Stimulated activated naive CD8-positive, alpha-beta T cell treated with anti-CD3 and anti-CD28 coated beads, Interleukin-15, Interleukin-2, amounts not matched to agents 100 ng/mL and 50 ng/mL, for 24 hours (primary cell): ENCODE measurements at regions not wholly inside any gene's neighbourhood (a gene's known extent, or its start where the extent isn't known, plus 50 kb on each side); places are given as distances from the start of the nearest gene placed in this dataset.
"Not testable (repeated sequence)": the region's sequence is repeated elsewhere in the genome, so short reads cannot be mapped to it uniquely, and the experiment has no call there.

Source experiments
- H3K27ac Mint-ChIP-seq: one replicate; pipeline ENCODE4 v1.8.0; 2021; ENCODE audit warnings: mild to moderate bottlenecking, mixed read lengths
- H3K27me3 Mint-ChIP-seq: one replicate; pipeline ENCODE4 v1.8.0; 2021; ENCODE audit warnings: mixed read lengths
- H3K36me3 Mint-ChIP-seq: one replicate; pipeline ENCODE4 v1.8.0; 2021; ENCODE audit warnings: low read depth, mixed read lengths
- H3K4me1 Mint-ChIP-seq: one replicate; pipeline ENCODE4 v1.8.0; 2021; ENCODE audit warnings: low read depth, mixed read lengths
- H3K4me3 Mint-ChIP-seq: one replicate; pipeline ENCODE4 v1.8.0; 2021; ENCODE audit warnings: mild to moderate bottlenecking, mixed read lengths
- H3K9me3 Mint-ChIP-seq: one replicate; pipeline ENCODE4 v1.8.0; 2021; ENCODE audit warnings: mixed read lengths

DNA sequence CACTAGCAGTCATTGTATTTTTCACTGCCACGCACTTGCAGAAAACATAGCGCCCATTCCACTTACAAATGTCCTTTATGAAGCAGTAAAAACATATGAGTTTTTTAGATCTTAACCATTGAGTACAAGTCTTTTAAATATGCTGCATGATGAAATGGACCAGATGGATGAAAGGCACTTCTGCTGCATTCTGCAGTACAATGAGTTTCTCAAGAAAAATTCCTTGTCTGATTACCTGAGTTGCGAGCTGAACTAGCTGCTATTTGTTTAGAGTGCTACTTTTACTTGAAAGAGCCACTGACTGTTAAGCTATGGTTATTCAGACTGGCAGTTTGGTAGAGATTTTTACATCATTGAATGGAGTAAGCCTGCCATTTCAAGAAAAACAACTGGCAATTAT lies 825.5 kb upstream of the ACVR2A start:
- Mint-ChIP-seq H3K27ac (no peak overlapping the region), H3K4me3 (no peak overlapping the region), H3K9me3 (peaks cover 10% of the 10 kb centered on the region), H3K27me3 (peaks cover 3% of the 10 kb centered on the region), H3K36me3 (no peaks in the 10 kb centered on the region), H3K4me1 (no peaks in the 10 kb centered on the region)

DNA sequence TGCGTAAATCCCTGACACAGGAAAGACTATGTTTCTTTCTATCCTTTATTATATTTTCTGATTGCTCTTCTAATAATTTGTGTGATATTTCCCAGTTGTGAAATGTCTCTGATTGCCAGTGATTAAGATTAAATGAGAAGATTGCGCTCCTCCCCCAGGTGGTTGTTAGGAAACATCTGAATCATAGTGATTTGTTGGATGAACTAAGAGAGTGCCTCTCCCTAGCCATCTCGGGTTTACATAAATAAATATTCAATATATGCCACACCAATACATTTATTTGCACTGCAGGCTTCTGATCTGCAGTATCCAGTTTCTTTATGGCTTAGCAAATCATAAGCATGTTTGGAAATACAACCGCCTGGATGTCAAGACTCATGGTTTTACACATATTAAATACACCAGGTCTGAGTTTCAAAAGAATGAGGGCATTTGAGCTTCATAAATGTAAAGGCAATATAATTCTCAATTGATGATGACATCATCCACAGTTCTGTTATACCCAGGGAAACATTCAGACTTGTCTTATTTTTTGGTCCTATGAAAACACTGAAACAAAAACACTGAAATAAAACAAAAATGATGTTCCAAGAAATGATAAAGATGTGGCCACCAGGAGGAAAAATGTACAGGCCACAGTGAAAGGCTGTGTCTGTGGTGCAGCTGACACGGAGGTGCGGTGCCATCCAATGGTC lies 826.7 kb upstream of the ACVR2A start:
- Mint-ChIP-seq H3K27me3 (peaks cover 3% of the 10 kb centered on the region), H3K4me3 (no peak overlapping the region), H3K4me1 (no peaks in the 10 kb centered on the region), H3K36me3 (no peaks in the 10 kb centered on the region), H3K27ac (no peak overlapping the region), H3K9me3 (peaks cover 7% of the 10 kb centered on the region)

- no peaks in the 10 kb centered on the region for H3K36me3 Mint-ChIP-seq
- peaks cover 3% of the 10 kb centered on the region for H3K27me3 Mint-ChIP-seq
- no peaks in the 10 kb centered on the region for H3K9me3 Mint-ChIP-seq
- no peak overlapping the region for H3K27ac Mint-ChIP-seq
- H3K4me1 Mint-ChIP-seq, result no peaks in the 10 kb centered on the region
- H3K4me3 Mint-ChIP-seq, result no peak overlapping the region
Measured at GRCh38 chr2:147016181-147016580, 828.6 kb upstream of the ACVR2A start.

- Mint-ChIP-seq H3K9me3 (no peaks in the 10 kb centered on the region), H3K4me3 (no peak overlapping the region), H3K36me3 (no peaks in the 10 kb centered on the region)
Measured at GRCh38 chr2:147015591-147015990, 829.2 kb upstream of the ACVR2A start.

DNA sequence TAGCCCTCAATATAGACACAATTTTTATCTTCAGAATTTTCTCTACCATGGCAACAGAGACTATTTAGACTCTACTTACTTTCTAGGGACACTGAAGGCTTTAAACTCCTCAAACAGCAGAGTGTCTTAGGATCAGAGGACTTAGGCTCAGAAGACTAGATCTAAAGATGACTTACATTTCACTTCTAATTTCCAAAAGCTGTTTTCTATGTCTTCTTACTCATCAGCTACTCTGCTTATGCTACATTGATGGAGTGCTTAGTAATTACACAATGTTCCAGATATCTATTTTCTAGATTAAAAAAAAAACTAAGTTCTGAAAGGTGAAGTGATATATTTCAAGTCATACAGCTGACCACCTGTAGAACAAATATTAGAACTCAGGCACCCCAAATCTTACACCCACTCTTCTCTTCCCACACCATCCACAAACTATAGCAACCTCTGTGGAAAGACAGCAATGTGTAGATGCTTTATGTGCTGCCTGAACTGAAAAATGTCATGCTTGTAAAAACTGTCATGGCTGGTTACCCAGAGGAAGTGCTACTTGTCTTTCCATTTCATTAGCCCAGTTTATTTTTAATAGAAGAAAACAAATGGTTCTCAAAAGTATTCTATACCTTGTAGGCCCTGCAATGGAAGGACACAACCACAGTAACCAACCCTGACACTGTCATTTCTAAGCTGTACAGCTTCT lies 831.0 kb upstream of the ACVR2A start:
- H3K4me3 Mint-ChIP-seq, result no peak overlapping the region
- no peaks in the 10 kb centered on the region for H3K36me3 Mint-ChIP-seq
- peaks cover 3% of the 10 kb centered on the region for H3K27me3 Mint-ChIP-seq
- no peaks in the 10 kb centered on the region for H3K4me1 Mint-ChIP-seq
- H3K9me3 Mint-ChIP-seq, result no peaks in the 10 kb centered on the region
- no peak overlapping the region for H3K27ac Mint-ChIP-seq

More at GRCh38 chr2:147015591-147015990, 829.2 kb upstream of the ACVR2A start:
- H3K27me3 Mint-ChIP-seq, result peaks cover 3% of the 10 kb centered on the region
- H3K4me1 Mint-ChIP-seq, result no peaks in the 10 kb centered on the region
- no peak overlapping the region for H3K27ac Mint-ChIP-seq

GRCh38 chr2:147008481-147008880 lies 836.3 kb upstream of the ACVR2A start:
- H3K9me3 Mint-ChIP-seq, result no peaks in the 10 kb centered on the region
- no peaks in the 10 kb centered on the region for H3K27me3 Mint-ChIP-seq
- no peaks in the 10 kb centered on the region for H3K36me3 Mint-ChIP-seq
- H3K27ac Mint-ChIP-seq, result no peak overlapping the region
- no peaks in the 10 kb centered on the region for H3K4me1 Mint-ChIP-seq
- no peak overlapping the region for H3K4me3 Mint-ChIP-seq

- no peaks in the 10 kb centered on the region for H3K4me1 Mint-ChIP-seq
- no peak overlapping the region for H3K4me3 Mint-ChIP-seq
- H3K27ac Mint-ChIP-seq, result no peak overlapping the region
- H3K9me3 Mint-ChIP-seq, result no peaks in the 10 kb centered on the region
- no peaks in the 10 kb centered on the region for H3K36me3 Mint-ChIP-seq
- H3K27me3 Mint-ChIP-seq, result no peaks in the 10 kb centered on the region
Measured at GRCh38 chr2:147006736-147007141, 838.1 kb upstream of the ACVR2A start.

DNA sequence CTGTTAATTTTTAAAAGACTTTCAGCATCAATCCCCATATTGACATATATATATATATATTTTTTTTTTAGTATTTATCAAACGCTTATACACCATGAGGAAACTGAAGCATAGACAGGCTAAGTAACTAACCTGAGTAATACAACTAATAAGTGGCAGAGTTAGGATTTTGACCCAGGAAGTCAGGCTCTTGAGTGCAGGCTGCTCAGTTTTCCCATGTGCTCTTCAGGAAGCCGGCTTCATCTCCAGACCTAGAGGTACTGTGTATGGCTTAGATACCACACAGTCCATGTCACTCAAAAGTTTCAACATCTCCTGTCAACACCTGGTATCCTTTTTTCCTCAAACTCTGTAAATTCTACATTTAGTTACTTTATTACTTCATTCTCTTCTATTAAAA lies 841.7 kb upstream of the ACVR2A start:
- H3K4me3 Mint-ChIP-seq, result no peak overlapping the region
- H3K9me3 Mint-ChIP-seq, result peaks cover 9% of the 10 kb centered on the region
- no peaks in the 10 kb centered on the region for H3K36me3 Mint-ChIP-seq
- no peak overlapping the region for H3K27ac Mint-ChIP-seq
- H3K4me1 Mint-ChIP-seq, result no peaks in the 10 kb centered on the region
- no peaks in the 10 kb centered on the region for H3K27me3 Mint-ChIP-seq

DNA sequence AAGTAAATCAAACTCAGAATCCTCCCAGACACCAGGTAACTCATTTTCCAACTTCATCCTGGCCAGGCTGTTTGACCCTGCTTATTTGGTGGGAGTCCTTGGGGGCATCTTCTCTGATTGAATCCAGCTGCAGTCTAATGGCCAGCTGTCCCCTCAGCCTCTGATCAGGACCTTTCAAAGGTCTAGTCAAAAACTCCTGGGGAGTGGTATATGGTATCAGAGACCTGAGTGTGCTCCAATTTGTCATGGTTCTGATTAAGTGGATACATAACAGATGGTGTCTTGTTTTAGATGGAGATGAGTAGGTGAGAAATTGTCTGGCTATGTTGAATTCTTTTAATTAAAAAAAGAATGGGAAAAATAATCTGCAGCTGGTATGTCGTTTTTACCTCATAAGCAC lies 842.6 kb upstream of the ACVR2A start:
- peaks cover 9% of the 10 kb centered on the region for H3K9me3 Mint-ChIP-seq
- H3K4me1 Mint-ChIP-seq, result no peaks in the 10 kb centered on the region
- H3K27me3 Mint-ChIP-seq, result no peaks in the 10 kb centered on the region
- no peak overlapping the region for H3K4me3 Mint-ChIP-seq
- H3K27ac Mint-ChIP-seq, result no peak overlapping the region
- H3K36me3 Mint-ChIP-seq, result no peaks in the 10 kb centered on the region

- H3K4me3 Mint-ChIP-seq, result no peak overlapping the region
- no peaks in the 10 kb centered on the region for H3K36me3 Mint-ChIP-seq
- no peak overlapping the region for H3K27ac Mint-ChIP-seq
- H3K4me1 Mint-ChIP-seq, result no peaks in the 10 kb centered on the region
- H3K27me3 Mint-ChIP-seq, result no peaks in the 10 kb centered on the region
- peaks cover 9% of the 10 kb centered on the region for H3K9me3 Mint-ChIP-seq
Measured at GRCh38 chr2:147001061-147001460, 843.8 kb upstream of the ACVR2A start.

DNA sequence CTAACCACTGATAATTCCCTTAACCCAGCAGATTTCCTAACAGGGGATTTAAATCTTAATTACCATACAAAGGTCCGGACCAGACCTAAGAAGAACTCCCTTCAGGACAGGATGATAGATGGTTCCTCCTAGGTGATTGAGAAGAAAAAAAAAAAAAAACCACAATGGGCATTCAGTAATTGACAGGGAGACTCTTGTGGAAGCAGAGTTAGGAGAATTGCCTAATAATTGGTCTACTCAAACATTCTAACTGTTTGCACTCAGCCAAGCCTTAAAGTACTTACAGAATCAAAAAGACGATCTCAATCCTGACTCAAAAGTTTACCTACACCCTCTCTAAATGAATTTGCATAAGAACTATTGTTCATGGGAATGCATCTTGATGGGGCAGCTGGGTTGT lies 844.7 kb upstream of the ACVR2A start:
- not testable (repeated sequence) for H3K27ac Mint-ChIP-seq

DNA sequence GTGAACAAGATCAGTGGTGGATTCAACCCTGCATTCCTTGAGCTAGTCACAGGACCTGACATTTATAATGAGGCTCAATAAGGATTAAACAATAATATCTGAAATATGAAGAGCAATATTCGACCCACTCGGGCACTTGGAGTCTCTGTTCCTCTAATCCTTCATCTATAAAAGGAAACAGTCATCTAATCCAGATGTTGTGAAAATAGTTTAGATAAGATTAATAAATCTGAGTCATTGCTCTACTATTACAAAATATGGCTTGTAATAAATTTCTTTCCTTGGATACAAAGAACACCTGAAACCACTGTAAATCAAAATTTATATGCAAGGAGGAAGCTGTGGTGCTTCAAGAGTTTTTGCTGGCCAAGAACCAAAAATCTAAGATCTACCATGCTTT lies 846.9 kb upstream of the ACVR2A start:
- Mint-ChIP-seq H3K27me3 (no peaks in the 10 kb centered on the region), H3K4me3 (no peak overlapping the region), H3K27ac (no peak overlapping the region), H3K36me3 (no peaks in the 10 kb centered on the region), H3K9me3 (peaks cover 9% of the 10 kb centered on the region), H3K4me1 (no peaks in the 10 kb centered on the region)

More for the DNA sequence above, 844.7 kb upstream of the ACVR2A start:
- H3K4me3 Mint-ChIP-seq, H3K4me1 Mint-ChIP-seq, H3K27me3 Mint-ChIP-seq, H3K9me3 Mint-ChIP-seq, H3K36me3 Mint-ChIP-seq: not testable (repeated sequence)

GRCh38 chr2:146997488-146997887 lies 847.3 kb upstream of the ACVR2A start:
- H3K36me3 Mint-ChIP-seq, result no peaks in the 10 kb centered on the region
- H3K27me3 Mint-ChIP-seq, result no peaks in the 10 kb centered on the region
- no peak overlapping the region for H3K4me3 Mint-ChIP-seq
- no peak overlapping the region for H3K27ac Mint-ChIP-seq
- peaks cover 9% of the 10 kb centered on the region for H3K9me3 Mint-ChIP-seq
- no peaks in the 10 kb centered on the region for H3K4me1 Mint-ChIP-seq

DNA sequence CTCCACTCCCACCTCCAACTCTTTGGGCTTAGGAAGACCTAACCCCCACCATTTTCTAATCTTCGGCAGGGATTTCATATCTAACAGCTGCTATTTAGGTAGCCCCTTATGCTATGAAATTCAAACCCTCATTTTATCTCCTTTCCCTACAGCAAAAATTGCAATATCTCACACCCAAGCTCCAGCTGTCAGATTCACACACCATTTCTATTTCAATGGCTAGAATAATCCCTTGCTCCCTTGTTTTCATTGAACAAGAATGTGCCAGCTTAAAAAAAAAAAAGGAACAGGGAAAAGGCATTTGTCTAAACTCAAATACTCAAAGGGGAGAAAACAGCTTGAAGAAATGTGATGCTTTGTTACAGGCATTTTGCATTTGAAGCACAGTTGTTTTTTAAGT lies 850.6 kb upstream of the ACVR2A start:
- Mint-ChIP-seq H3K36me3 (no peaks in the 10 kb centered on the region), H3K27me3 (no peaks in the 10 kb centered on the region), H3K27ac (no peak overlapping the region), H3K4me1 (no peaks in the 10 kb centered on the region), H3K9me3 (peaks cover 1% of the 10 kb centered on the region), H3K4me3 (no peak overlapping the region)

DNA sequence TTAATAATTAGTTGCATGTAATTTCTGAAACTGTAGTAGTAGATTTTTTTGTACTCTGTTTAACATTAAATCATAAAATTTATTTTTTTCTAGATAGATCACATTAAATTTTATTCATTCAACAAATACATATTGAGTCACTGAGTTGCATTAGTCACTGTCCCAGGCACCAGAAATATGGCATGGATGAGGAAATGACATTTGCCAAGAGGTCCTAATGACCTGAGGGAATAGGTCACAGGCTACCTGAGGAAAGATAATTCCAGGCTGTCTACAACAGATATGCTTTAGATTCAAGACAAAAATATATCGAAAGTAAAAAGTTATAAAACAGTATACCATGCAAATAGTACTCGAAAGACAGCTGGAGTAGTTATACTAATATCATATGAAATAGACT lies 852.4 kb upstream of the ACVR2A start:
- H3K4me1 Mint-ChIP-seq, result no peaks in the 10 kb centered on the region
- no peaks in the 10 kb centered on the region for H3K36me3 Mint-ChIP-seq
- no peak overlapping the region for H3K4me3 Mint-ChIP-seq
- H3K27ac Mint-ChIP-seq, result no peak overlapping the region
- H3K27me3 Mint-ChIP-seq, result no peaks in the 10 kb centered on the region
- H3K9me3 Mint-ChIP-seq, result no peaks in the 10 kb centered on the region

DNA sequence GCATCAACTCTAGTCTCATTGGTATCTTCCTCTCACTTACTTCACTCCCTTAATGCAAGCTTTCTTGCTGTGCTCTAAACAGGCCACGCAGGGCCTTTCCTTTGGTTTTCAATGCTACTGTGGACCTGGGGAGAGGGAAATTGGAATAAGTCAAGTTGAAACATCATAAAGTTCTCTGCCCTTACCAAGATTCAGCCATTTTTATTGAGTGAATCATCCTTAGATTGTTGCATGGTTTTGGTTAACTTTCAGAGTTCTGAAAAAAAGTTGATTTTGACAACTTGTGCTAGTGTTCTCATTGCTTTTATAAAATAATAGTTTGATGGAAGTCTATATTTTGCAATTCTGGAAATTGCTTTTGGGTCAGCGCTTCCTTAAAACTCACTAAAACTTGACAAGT lies 852.8 kb upstream of the ACVR2A start:
- no peaks in the 10 kb centered on the region for H3K36me3 Mint-ChIP-seq
- H3K4me3 Mint-ChIP-seq, result no peak overlapping the region

More for the DNA sequence above, 852.8 kb upstream of the ACVR2A start:
- Mint-ChIP-seq H3K9me3 (peaks cover 3% of the 10 kb centered on the region), H3K4me1 (no peaks in the 10 kb centered on the region), H3K27ac (no peak overlapping the region), H3K27me3 (no peaks in the 10 kb centered on the region)
